ENCODE measurements at regions not wholly inside any gene's neighbourhood (a gene's known extent, or its start where the extent isn't known, plus 50 kb on each side); places are given as distances from the start of the nearest gene placed in this dataset.

DNA sequence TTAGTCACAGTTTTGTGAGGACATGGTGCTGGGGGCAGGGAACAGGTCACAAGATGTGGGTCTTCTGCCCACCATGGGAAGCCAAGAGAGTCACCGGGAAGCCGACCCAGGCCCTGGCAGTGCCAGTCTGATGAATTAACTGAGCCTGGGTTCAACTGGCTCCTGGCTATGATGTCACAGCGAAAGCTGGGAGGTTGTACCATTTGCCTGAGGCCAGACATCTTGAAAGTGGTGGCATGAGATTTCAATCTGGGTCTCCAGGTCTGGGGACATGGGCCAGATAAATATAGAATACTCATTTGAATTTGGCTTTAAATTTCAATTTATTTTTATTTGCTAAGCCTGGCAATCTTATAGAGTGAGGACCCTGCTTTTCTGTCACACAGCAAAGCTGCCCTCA is 280.9 kb downstream of the NSG2 start:
- Mint-ChIP-seq H3K4me3 (no peak overlapping the region), H3K36me3 (ENCODE audit: low read depth) (no peaks in the 10 kb centered on the region)

DNA sequence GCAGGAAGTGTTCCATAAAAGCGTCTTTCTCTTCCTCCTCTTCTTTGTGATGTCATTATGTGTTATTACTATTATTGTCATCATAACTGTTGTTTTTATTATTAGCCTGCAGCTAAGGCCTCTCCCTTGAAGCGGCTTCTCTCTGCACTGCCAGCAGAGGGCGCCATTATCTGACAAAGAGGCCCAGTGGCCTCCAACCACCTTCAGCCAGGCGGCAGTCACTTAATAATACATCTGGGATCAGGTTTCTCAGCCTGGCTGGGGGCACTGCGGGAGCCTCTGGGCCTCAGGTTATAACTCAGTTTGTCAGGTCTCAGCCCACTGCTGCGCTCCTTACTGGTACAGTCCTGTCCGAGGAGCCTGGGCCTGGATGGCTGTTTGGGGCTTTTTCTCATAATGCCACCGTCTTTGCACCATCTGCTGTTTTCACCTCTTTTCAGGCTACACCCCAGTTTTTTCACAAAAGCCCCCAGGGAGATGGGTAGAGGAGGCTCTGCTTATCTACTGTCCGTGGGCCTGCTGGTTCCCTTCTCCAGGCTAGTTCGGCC is 281.9 kb downstream of the NSG2 start:
- Mint-ChIP-seq H3K4me1 (peaks cover 16% of the 10 kb centered on the region), H3K9me3 (no peaks in the 10 kb centered on the region), H3K27ac (no peak overlapping the region), H3K36me3 (ENCODE audit: low read depth) (no peaks in the 10 kb centered on the region), H3K4me3 (no peak overlapping the region), H3K27me3 (ENCODE audit: insufficient read depth) (peaks cover 14% of the 10 kb centered on the region)
- no peak overlapping the region for H3K4me3 ChIP-seq (ENCODE audit: low read length)
- 34 to 35% methylated on average over 6 to 9 of the region's 10 CpGs for WGBS, 2 experiments (ENCODE audit: insufficient coverage in 1 of 2, insufficient read length in 1 of 2)
- peaks cover 10% of the 10 kb centered on the region for H3K27me3 ChIP-seq (ENCODE audit: control insufficient read depth, insufficient read depth, low read length, poor library complexity, severe bottlenecking)
- H3K4me1 ChIP-seq (ENCODE audit: control insufficient read depth, insufficient read depth, low read length): peaks cover 9% of the 10 kb centered on the region
- TF ChIP-seq, protein P1, sequence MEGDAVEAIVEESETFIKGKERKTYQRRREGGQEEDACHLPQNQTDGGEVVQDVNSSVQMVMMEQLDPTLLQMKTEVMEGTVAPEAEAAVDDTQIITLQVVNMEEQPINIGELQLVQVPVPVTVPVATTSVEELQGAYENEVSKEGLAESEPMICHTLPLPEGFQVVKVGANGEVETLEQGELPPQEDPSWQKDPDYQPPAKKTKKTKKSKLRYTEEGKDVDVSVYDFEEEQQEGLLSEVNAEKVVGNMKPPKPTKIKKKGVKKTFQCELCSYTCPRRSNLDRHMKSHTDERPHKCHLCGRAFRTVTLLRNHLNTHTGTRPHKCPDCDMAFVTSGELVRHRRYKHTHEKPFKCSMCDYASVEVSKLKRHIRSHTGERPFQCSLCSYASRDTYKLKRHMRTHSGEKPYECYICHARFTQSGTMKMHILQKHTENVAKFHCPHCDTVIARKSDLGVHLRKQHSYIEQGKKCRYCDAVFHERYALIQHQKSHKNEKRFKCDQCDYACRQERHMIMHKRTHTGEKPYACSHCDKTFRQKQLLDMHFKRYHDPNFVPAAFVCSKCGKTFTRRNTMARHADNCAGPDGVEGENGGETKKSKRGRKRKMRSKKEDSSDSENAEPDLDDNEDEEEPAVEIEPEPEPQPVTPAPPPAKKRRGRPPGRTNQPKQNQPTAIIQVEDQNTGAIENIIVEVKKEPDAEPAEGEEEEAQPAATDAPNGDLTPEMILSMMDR (conservative IDR thresholded peaks at IDR 0.05): peak; percentile 99
- no peaks in the 10 kb centered on the region for H3K9me3 ChIP-seq (ENCODE audit: control insufficient read depth, low read length)
- H3K27ac ChIP-seq (ENCODE audit: low read depth, low read length): no peak overlapping the region
- DNase-seq: peak; percentile 96
- no peak overlapping the region for H3K9ac ChIP-seq (ENCODE audit: extremely low read depth, low read length, poor library complexity, severe bottlenecking)
- no peaks in the 10 kb centered on the region for H3K36me3 ChIP-seq (ENCODE audit: control insufficient read depth, insufficient read depth, low read length)

More for the DNA sequence above, 280.9 kb downstream of the NSG2 start:
- peaks cover 22% of the 10 kb centered on the region for H3K27me3 Mint-ChIP-seq (ENCODE audit: insufficient read depth)
- 84 to 87% methylated on average over 3 of the region's 3 CpGs for WGBS, 2 experiments (ENCODE audit: insufficient coverage in 1 of 2, insufficient read length in 1 of 2)
- peaks cover 16% of the 10 kb centered on the region for H3K4me1 Mint-ChIP-seq
- TF ChIP-seq, protein P1 (conservative IDR thresholded peaks at IDR 0.05): no peak
- H3K9me3 Mint-ChIP-seq: no peaks in the 10 kb centered on the region
- Histone ChIP-seq H3K4me3 (ENCODE audit: low read length) (no peak overlapping the region), H3K36me3 (ENCODE audit: control insufficient read depth, insufficient read depth, low read length) (no peaks in the 10 kb centered on the region), H3K27me3 (ENCODE audit: control insufficient read depth, insufficient read depth, low read length, poor library complexity, severe bottlenecking) (peaks cover 21% of the 10 kb centered on the region), H3K4me1 (ENCODE audit: control insufficient read depth, insufficient read depth, low read length) (peaks cover 9% of the 10 kb centered on the region), H3K9ac (ENCODE audit: extremely low read depth, low read length, poor library complexity, severe bottlenecking) (no peak overlapping the region), H3K9me3 (ENCODE audit: control insufficient read depth, low read length) (no peaks in the 10 kb centered on the region), H3K27ac (ENCODE audit: low read depth, low read length) (no peak overlapping the region)
- H3K27ac Mint-ChIP-seq: no peak overlapping the region
- DNase-seq: peak; percentile 34

- Mint-ChIP-seq H3K4me3 (no peak overlapping the region), H3K27me3 (ENCODE audit: insufficient read depth) (peaks cover 13% of the 10 kb centered on the region), H3K36me3 (ENCODE audit: low read depth) (no peaks in the 10 kb centered on the region), H3K9me3 (no peaks in the 10 kb centered on the region), H3K4me1 (peaks cover 16% of the 10 kb centered on the region), H3K27ac (no peak overlapping the region)
- 91 to 95% methylated on average over 4 to 9 of the region's 9 CpGs for WGBS, 2 experiments (ENCODE audit: insufficient coverage in 1 of 2, insufficient read length in 1 of 2)
- no peak overlapping the region for H3K9ac ChIP-seq (ENCODE audit: extremely low read depth, low read length, poor library complexity, severe bottlenecking)
- no peaks in the 10 kb centered on the region for H3K9me3 ChIP-seq (ENCODE audit: control insufficient read depth, low read length)
- H3K4me1 ChIP-seq (ENCODE audit: control insufficient read depth, insufficient read depth, low read length): peaks cover 9% of the 10 kb centered on the region
- no peaks in the 10 kb centered on the region for H3K36me3 ChIP-seq (ENCODE audit: control insufficient read depth, insufficient read depth, low read length)
- H3K4me3 ChIP-seq (ENCODE audit: low read length): no peak overlapping the region
- DNase-seq: no peak
- TF ChIP-seq, protein P1 (conservative IDR thresholded peaks at IDR 0.05): no peak
- H3K27me3 ChIP-seq (ENCODE audit: control insufficient read depth, insufficient read depth, low read length, poor library complexity, severe bottlenecking): peaks cover 7% of the 10 kb centered on the region
- no peak overlapping the region for H3K27ac ChIP-seq (ENCODE audit: low read depth, low read length)
These were observed 282.4 kb downstream of the NSG2 start for GRCh38 chr5:174327896-174328295.

Measured in endodermal cell (in vitro differentiated cells).